Astrocyte (in vitro differentiated cells and primary cell): ENCODE measurements at regions not wholly inside any gene's neighbourhood (a gene's known extent, or its start where the extent isn't known, plus 50 kb on each side); places are given as distances from the start of the nearest gene placed in this dataset.

ENCODE experiments used
- DNase-seq: peaks from one replicate; pipeline ENCODE4 v3.0.0-alpha.2; 2010; ENCODE audit warnings: low read depth
- FAIRE-seq: peaks from 2 replicates; lab custom pipeline; 2011; peaks lifted over from hg19 to GRCh38; lab: Jason Lieb, UNC
- H2AFZ ChIP-seq: 2 replicates; pipeline ENCODE4 v1.6.0; 2012; ENCODE audit warnings: low read depth, low read length, inconsistent platforms
- H3K27ac ChIP-seq: 2 replicates; pipeline ENCODE4 v1.5.1; 2011; ENCODE audit warnings: low read depth, low read length, inconsistent platforms
- H3K27me3 ChIP-seq: 2 replicates; pipeline ENCODE4 v1.6.0; 2011; ENCODE audit warnings: low read length, inconsistent platforms; ENCODE audit not compliant: insufficient read depth
- H3K36me3 ChIP-seq: 2 replicates; pipeline ENCODE4 v1.5.1; 2011; ENCODE audit warnings: low read length, inconsistent platforms; ENCODE audit not compliant: insufficient read depth
- H3K4me1 ChIP-seq: 2 replicates; pipeline ENCODE4 v1.5.1; 2011; ENCODE audit warnings: low read length, inconsistent platforms; ENCODE audit not compliant: insufficient read depth
- H3K4me2 ChIP-seq: 2 replicates; pipeline ENCODE4 v1.6.0; 2012; ENCODE audit warnings: low read length, inconsistent platforms
- H3K4me3 ChIP-seq: 2 replicates; pipeline ENCODE4 v1.5.1; 2011; ENCODE audit warnings: low read depth, mild to moderate bottlenecking, low read length, inconsistent platforms; ENCODE audit not compliant: insufficient read depth
- H3K79me2 ChIP-seq: 2 replicates; pipeline ENCODE4 v1.6.0; 2012; ENCODE audit warnings: mild to moderate bottlenecking, low read length, inconsistent platforms; ENCODE audit not compliant: insufficient read depth
- H3K9ac ChIP-seq: 2 replicates; pipeline ENCODE4 v1.6.0; 2012; ENCODE audit warnings: mild to moderate bottlenecking, low read length, inconsistent platforms
- H3K9me3 ChIP-seq: 2 replicates; pipeline ENCODE4 v1.5.1; 2012; ENCODE audit warnings: low read depth, mild to moderate bottlenecking, low read length, inconsistent platforms; ENCODE audit not compliant: insufficient read depth
- H4K20me1 ChIP-seq: 2 replicates; pipeline ENCODE4 v1.6.0; 2012; ENCODE audit warnings: low read length, inconsistent platforms; ENCODE audit not compliant: insufficient read depth
- H3K27ac Mint-ChIP-seq: one replicate; pipeline ENCODE4 v1.8.0; 2021; ENCODE audit warnings: mild to moderate bottlenecking, mixed read lengths; ENCODE audit not compliant: unreplicated experiment
- H3K27me3 Mint-ChIP-seq: one replicate; pipeline ENCODE4 v1.8.0; 2021; ENCODE audit warnings: low read depth, mixed read lengths; ENCODE audit not compliant: unreplicated experiment
- H3K36me3 Mint-ChIP-seq: one replicate; pipeline ENCODE4 v1.8.0; 2021; ENCODE audit warnings: low read depth, mixed read lengths; ENCODE audit not compliant: unreplicated experiment
- H3K4me1 Mint-ChIP-seq: one replicate; pipeline ENCODE4 v1.8.0; 2021; ENCODE audit warnings: low read depth, mixed read lengths; ENCODE audit not compliant: unreplicated experiment
- H3K4me3 Mint-ChIP-seq: one replicate; pipeline ENCODE4 v1.8.0; 2021; ENCODE audit warnings: mild to moderate bottlenecking, moderate library complexity, mixed read lengths; ENCODE audit not compliant: unreplicated experiment
- H3K9me3 Mint-ChIP-seq: one replicate; pipeline ENCODE4 v1.8.0; 2021; ENCODE audit warnings: mild to moderate bottlenecking, mixed read lengths; ENCODE audit not compliant: unreplicated experiment
- EZH2 ChIP-seq: IDR thresholded peaks from 2 replicates; pipeline ENCODE4 v1.6.1; 2012; ENCODE audit warnings: mild to moderate bottlenecking, low read length, inconsistent platforms; ENCODE audit not compliant: insufficient read depth
- TF ChIP-seq, protein P1 (sequence below): IDR thresholded peaks from 2 replicates; pipeline ENCODE4 v1.5.1; 2011; ENCODE audit warnings: low read depth, mild to moderate bottlenecking, inconsistent platforms, low read length, moderate library complexity; ENCODE audit not compliant: insufficient read depth

DNA sequence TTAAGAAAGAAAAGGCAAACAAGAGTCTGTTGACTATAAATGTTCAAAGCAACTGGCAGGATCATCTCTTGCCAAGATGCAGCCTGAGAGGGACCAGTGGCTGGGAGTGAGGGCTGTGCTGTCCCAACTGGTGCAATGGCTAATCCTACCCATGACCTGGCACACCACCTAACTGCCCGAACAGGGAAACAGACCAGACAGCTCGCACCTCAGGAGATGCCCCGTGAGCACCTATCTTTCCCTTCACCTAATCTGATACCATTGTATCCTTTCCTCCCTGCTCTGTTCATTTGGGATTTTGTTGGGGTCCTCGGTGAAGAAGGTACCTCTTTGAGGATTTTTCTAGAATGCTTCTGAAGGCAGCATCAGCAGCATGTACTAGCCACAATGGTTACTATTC lies 206.5 kb upstream of the MAMLD1 start:
- Mint-ChIP-seq H3K36me3 (no peaks in the 10 kb centered on the region), H3K4me3 (no peak overlapping the region), H3K27ac (no peak overlapping the region), H3K27me3 (peaks cover 12% of the 10 kb centered on the region), H3K4me1 (peaks cover 8% of the 10 kb centered on the region), H3K9me3 (no peaks in the 10 kb centered on the region)
- no peak for DNase-seq
- Histone ChIP-seq H2AFZ (no peak overlapping the region), H4K20me1 (no peaks in the 10 kb centered on the region), H3K27me3 (no peaks in the 10 kb centered on the region), H3K9ac (no peak overlapping the region), H3K4me3 (no peak overlapping the region), H3K4me2 (no peak overlapping the region), H3K4me1 (peaks cover 11% of the 10 kb centered on the region), H3K9me3 (no peaks in the 10 kb centered on the region), H3K27ac (no peak overlapping the region), H3K79me2 (no peaks in the 10 kb centered on the region), H3K36me3 (no peaks in the 10 kb centered on the region)
- TF ChIP-seq, protein P1, sequence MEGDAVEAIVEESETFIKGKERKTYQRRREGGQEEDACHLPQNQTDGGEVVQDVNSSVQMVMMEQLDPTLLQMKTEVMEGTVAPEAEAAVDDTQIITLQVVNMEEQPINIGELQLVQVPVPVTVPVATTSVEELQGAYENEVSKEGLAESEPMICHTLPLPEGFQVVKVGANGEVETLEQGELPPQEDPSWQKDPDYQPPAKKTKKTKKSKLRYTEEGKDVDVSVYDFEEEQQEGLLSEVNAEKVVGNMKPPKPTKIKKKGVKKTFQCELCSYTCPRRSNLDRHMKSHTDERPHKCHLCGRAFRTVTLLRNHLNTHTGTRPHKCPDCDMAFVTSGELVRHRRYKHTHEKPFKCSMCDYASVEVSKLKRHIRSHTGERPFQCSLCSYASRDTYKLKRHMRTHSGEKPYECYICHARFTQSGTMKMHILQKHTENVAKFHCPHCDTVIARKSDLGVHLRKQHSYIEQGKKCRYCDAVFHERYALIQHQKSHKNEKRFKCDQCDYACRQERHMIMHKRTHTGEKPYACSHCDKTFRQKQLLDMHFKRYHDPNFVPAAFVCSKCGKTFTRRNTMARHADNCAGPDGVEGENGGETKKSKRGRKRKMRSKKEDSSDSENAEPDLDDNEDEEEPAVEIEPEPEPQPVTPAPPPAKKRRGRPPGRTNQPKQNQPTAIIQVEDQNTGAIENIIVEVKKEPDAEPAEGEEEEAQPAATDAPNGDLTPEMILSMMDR = no peak
- no peak for TF ChIP-seq EZH2
- peak; percentile 87 for FAIRE-seq

DNA sequence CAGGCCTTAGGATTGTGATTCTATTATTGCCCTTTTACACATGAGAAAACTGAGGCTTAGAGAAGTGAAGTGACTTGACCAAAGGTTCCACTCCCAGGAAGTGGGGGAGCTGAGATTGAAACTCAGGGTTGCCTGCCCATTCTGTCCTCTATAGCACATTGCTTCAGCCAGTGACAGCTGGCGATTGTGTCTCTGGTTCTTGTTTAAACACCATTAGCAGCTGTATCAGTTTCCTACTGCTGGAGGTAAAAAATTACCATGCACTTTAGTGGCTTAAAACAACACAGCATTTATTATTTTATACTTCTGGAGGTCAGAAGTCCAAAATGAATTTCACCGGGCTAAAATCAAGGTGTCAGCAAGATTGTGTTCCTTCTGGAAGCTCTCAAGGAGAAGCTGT lies 205.8 kb upstream of the MAMLD1 start:
- H3K27me3 ChIP-seq = no peaks in the 10 kb centered on the region
- Mint-ChIP-seq H3K36me3 (no peaks in the 10 kb centered on the region), H3K9me3 (no peaks in the 10 kb centered on the region), H3K27me3 (peaks cover 7% of the 10 kb centered on the region), H3K27ac (no peak overlapping the region), H3K4me3 (no peak overlapping the region), H3K4me1 (peaks cover 8% of the 10 kb centered on the region)
- H3K27ac ChIP-seq = no peak overlapping the region
- H4K20me1 ChIP-seq = no peaks in the 10 kb centered on the region
- peaks cover 11% of the 10 kb centered on the region for H3K4me1 ChIP-seq
- H3K4me3 ChIP-seq = no peak overlapping the region
- TF ChIP-seq, protein P1 = no peak
- TF ChIP-seq EZH2 = no peak
- no peaks in the 10 kb centered on the region for H3K9me3 ChIP-seq
- FAIRE-seq = no peak
- DNase-seq = no peak
- H3K9ac ChIP-seq = no peak overlapping the region
- H2AFZ ChIP-seq = no peak overlapping the region
- no peak overlapping the region for H3K4me2 ChIP-seq
- H3K36me3 ChIP-seq = no peaks in the 10 kb centered on the region
- no peaks in the 10 kb centered on the region for H3K79me2 ChIP-seq

DNA sequence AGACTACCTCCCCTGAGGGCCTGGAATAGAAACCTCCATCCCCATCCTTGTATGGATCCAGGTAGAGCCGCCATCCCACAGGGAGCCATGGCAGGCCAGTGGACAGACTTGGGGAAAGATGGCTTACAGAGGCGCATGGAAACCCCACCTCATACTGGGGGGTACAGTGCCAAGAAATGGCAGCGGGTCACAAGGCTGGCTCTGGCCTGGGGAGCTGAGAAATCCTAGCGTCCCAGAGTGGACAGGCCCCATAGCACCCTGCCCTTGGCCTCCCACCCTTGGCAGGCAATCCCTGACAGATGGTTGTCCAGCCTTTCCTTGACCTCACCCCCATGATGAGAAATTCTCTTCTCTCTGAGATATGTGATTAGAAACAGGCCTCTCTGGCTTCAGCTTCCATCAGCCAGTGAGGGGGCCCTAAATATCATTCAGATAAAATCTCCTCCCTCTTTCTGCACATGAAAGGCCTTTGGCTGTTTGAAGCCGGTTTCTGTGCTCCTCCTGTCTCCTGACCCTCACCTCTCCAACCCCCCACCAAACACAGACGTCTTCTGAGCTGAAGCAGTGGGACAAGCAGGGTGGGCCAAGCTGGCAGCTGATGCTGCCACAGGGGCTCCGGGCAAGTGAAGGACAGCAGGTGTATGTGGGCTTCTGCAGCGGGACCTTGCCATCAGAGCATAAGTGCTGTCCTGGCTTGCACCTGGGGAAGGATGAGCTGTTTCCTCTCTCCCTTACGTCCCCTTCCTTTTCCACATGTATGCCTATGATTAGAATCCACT lies 204.4 kb upstream of the MAMLD1 start:
- no peak overlapping the region for H3K4me2 ChIP-seq
- no peaks in the 10 kb centered on the region for H3K79me2 ChIP-seq
- peaks cover 11% of the 10 kb centered on the region for H3K4me1 ChIP-seq
- no peak overlapping the region for H3K9ac ChIP-seq
- H3K27ac ChIP-seq = no peak overlapping the region
- H2AFZ ChIP-seq = no peak overlapping the region
- Mint-ChIP-seq H3K4me1 (peaks cover 8% of the 10 kb centered on the region), H3K9me3 (no peaks in the 10 kb centered on the region), H3K4me3 (no peak overlapping the region), H3K27ac (no peak overlapping the region), H3K27me3 (peaks cover 6% of the 10 kb centered on the region), H3K36me3 (no peaks in the 10 kb centered on the region)
- H3K4me3 ChIP-seq = no peak overlapping the region
- DNase-seq = no peak
- TF ChIP-seq EZH2 = no peak
- TF ChIP-seq, protein P1 = no peak
- peak; percentile 37 for FAIRE-seq
- no peaks in the 10 kb centered on the region for H3K9me3 ChIP-seq
- no peaks in the 10 kb centered on the region for H3K36me3 ChIP-seq
- H3K27me3 ChIP-seq = no peaks in the 10 kb centered on the region
- H4K20me1 ChIP-seq = no peaks in the 10 kb centered on the region
